Spleen (tissue), 7 donors: ENCODE measurements at regions not wholly inside any gene's neighbourhood (a gene's known extent, or its start where the extent isn't known, plus 50 kb on each side); places are given as distances from the start of the nearest gene placed in this dataset.

Source experiments
- CTCF ChIP-seq, 11 experiments: fragments of 200-600 bp in 7 of 11; fragments of 450-650 bp in 4 of 11; sonication (generic) in 4 of 11; IDR thresholded peaks in 8 of 11; conservative IDR thresholded peaks in 3 of 11; 1 replicate in 7 of 11; 2 replicates in 4 of 11; pipeline versions ENCODE4 v1.4.0 to v1.8.0; 2016 to 2021; ENCODE audit warnings: antibody characterized with exemption in 11 of 11, inconsistent platforms in 4 of 11, mild to moderate bottlenecking in 1 of 11
- POLR2A ChIP-seq, 3 donors: fragments of 450-650 bp; IDR thresholded peaks; one replicate each; pipeline ENCODE4 v1.5.1; 2017; ENCODE audit warnings: antibody characterized with exemption in 3 of 3, mild to moderate bottlenecking in 1 of 3
- POLR2AphosphoS5 ChIP-seq, 3 donors: sonication (generic); formaldehyde crosslinking; IDR thresholded peaks; one replicate each; pipeline ENCODE4 v1.5.1; 2017; ENCODE audit warnings: antibody characterized with exemption in 3 of 3
- donor health status: DM: no; HTN: no; CAD: no; lungs with moderate emphysema.
- donor health status: DM: no; HTN: no; CAD: no.
- donor health status: DM: no; HTN: no; CAD: no.

GRCh38 chr6:14625173-14625895 is 507.8 kb downstream of the CD83 start:
- TF ChIP-seq CTCF (IDR thresholded peaks at IDR 0.05 in 8 of 11, conservative IDR thresholded peaks at IDR 0.05 in 3 of 11) (no peak), POLR2AphosphoS5 (IDR thresholded peaks at IDR 0.05) (no peak), POLR2A (IDR thresholded peaks at IDR 0.05) (no peak)
